GM19099 (cell line): ENCODE measurements at regions not wholly inside any gene's neighbourhood (a gene's known extent, or its start where the extent isn't known, plus 50 kb on each side); places are given as distances from the start of the nearest gene placed in this dataset.

Source experiments
- POLR2A ChIP-seq: IDR thresholded peaks from 3 replicates; pipeline ENCODE4 v1.6.1; 2011; ENCODE audit warnings: low read depth; ENCODE audit not compliant: insufficient read length; ENCODE audit errors: extremely low read depth

- TF ChIP-seq POLR2A = no peak
Measured at GRCh38 chr1:8112611-8113261, 86.6 kb upstream of the ERRFI1 start.

GRCh38 chr1:8111560-8111959, 85.5 kb upstream of the ERRFI1 start:
- TF ChIP-seq POLR2A = no peak

- no peak for TF ChIP-seq POLR2A
Measured at GRCh38 chr1:8109216-8109615, 83.1 kb upstream of the ERRFI1 start.

- no peak for TF ChIP-seq POLR2A
Measured at GRCh38 chr1:8107897-8108296, 81.8 kb upstream of the ERRFI1 start.

GRCh38 chr1:8104278-8105236, 78.4 kb upstream of the ERRFI1 start:
- TF ChIP-seq POLR2A = no peak

GRCh38 chr1:8097908-8098307, 71.8 kb upstream of the ERRFI1 start:
- no peak for TF ChIP-seq POLR2A

GRCh38 chr1:8097077-8097799, 71.1 kb upstream of the ERRFI1 start:
- peak; percentile 45 for TF ChIP-seq POLR2A

- TF ChIP-seq POLR2A = no peak
Measured at GRCh38 chr1:8096105-8097011, 70.2 kb upstream of the ERRFI1 start.

- no peak for TF ChIP-seq POLR2A
Measured at GRCh38 chr1:8095584-8095983, 69.5 kb upstream of the ERRFI1 start.

- TF ChIP-seq POLR2A = no peak
Measured at GRCh38 chr1:8094481-8095241, 68.6 kb upstream of the ERRFI1 start.

- TF ChIP-seq POLR2A = no peak
Measured at GRCh38 chr1:8093221-8093980, 67.3 kb upstream of the ERRFI1 start.

GRCh38 chr1:8092657-8093056, 66.5 kb upstream of the ERRFI1 start:
- TF ChIP-seq POLR2A = no peak

GRCh38 chr1:8091691-8092090, 65.6 kb upstream of the ERRFI1 start:
- TF ChIP-seq POLR2A = no peak
